Gastrocnemius medialis (tissue), 4 donors: ENCODE measurements at regions not wholly inside any gene's neighbourhood (a gene's known extent, or its start where the extent isn't known, plus 50 kb on each side); places are given as distances from the start of the nearest gene placed in this dataset.

Experiments
- CTCF ChIP-seq, 5 experiments: fragments of 450-650 bp in 3 of 5; fragments of 200-600 bp in 2 of 5; sonication (generic) in 2 of 5; IDR thresholded peaks in 4 of 5; conservative IDR thresholded peaks in 1 of 5; 1 replicate in 4 of 5; 2 replicates in 1 of 5; pipeline ENCODE4 v1.5.1; 2016 to 2019; ENCODE audit warnings: antibody characterized with exemption in 5 of 5, mild to moderate bottlenecking in 3 of 5, moderate library complexity in 3 of 5
- POLR2A ChIP-seq, 2 donors: fragments of 450-650 bp; IDR thresholded peaks; one replicate each; pipeline ENCODE4 v1.6.1; 2017; ENCODE audit warnings: antibody characterized with exemption in 2 of 2, mild to moderate bottlenecking in 2 of 2, moderate library complexity in 2 of 2

GRCh38 chr9:89751079-89751825 is 146.4 kb downstream of the GADD45G start:
- TF ChIP-seq CTCF (IDR thresholded peaks at IDR 0.05 in 4 of 5, conservative IDR thresholded peaks at IDR 0.05 in 1 of 5) = no peak
- TF ChIP-seq POLR2A (IDR thresholded peaks at IDR 0.05) = no peak
